Heart right ventricle (tissue), 16 donors: ENCODE measurements at regions not wholly inside any gene's neighbourhood (a gene's known extent, or its start where the extent isn't known, plus 50 kb on each side); places are given as distances from the start of the nearest gene placed in this dataset.
"Not testable (repeated sequence)": the region's sequence is repeated elsewhere in the genome, so short reads cannot be mapped to it uniquely, and the experiment has no call there.

ENCODE experiments used
- ATAC-seq, 8 donors: fragments of 200-7000 bp; cut with Tn5 transposase; one replicate each; pipeline ENCODE4 v1.9.1; 2020; ENCODE audit warnings: mild to moderate bottlenecking in 8 of 8, moderate library complexity in 8 of 8, moderate number of reproducible peaks in 1 of 8
- DNase-seq, 2 donors: peaks; one replicate each; pipeline ENCODE4 v3.0.0-alpha.2; 2020
- H3K27ac ChIP-seq, 10 donors: fragments of 200-600 bp; sonication (generic) in 2 of 10; one replicate each; pipeline versions ENCODE4 v1.5.0 to v1.8.0; 2020 to 2022; ENCODE audit warnings: mild to moderate bottlenecking in 3 of 10
- H3K27me3 ChIP-seq, 7 donors: fragments of 200-600 bp; one replicate each; pipeline ENCODE4 v1.8.0; 2021 to 2022; ENCODE audit warnings: mild to moderate bottlenecking in 2 of 7
- H3K36me3 ChIP-seq, 9 donors: fragments of 200-600 bp; sonication (generic) in 1 of 9; one replicate each; pipeline versions ENCODE4 v1.5.0 to v1.8.0; 2020 to 2022; ENCODE audit warnings: mild to moderate bottlenecking in 2 of 9
- H3K4me1 ChIP-seq, 9 donors: fragments of 200-600 bp; sonication (generic) in 1 of 9; one replicate each; pipeline versions ENCODE4 v1.5.0 to v1.8.0; 2020 to 2022; ENCODE audit warnings: mild to moderate bottlenecking in 4 of 9
- H3K4me3 ChIP-seq, 10 donors: fragments of 200-600 bp; sonication (generic) in 2 of 10; one replicate each; pipeline versions ENCODE4 v1.5.0 to v1.8.0; 2020 to 2022; ENCODE audit warnings: mild to moderate bottlenecking in 7 of 10, moderate library complexity in 2 of 10
- H3K9me3 ChIP-seq, 11 donors: fragments of 200-600 bp in 10 of 11; sonication (generic) in 2 of 11; one replicate each; pipeline versions ENCODE4 v1.5.0 to v1.8.0; 2013 to 2022; ENCODE audit warnings: mild to moderate bottlenecking in 2 of 11, control low read depth in 1 of 11, moderate library complexity in 1 of 11
- WGBS, 2 donors: extraction: QIAGEN DNeasy Blood & Tissue Kit; methylation state at CpG; one replicate each; pipeline ENCODE4 v1.1.7; 2013; ENCODE audit warnings: inconsistent platforms in 1 of 2; 5-methylcytosine and 5-hydroxymethylcytosine counted together
- intact Hi-C, 10 donors: fragments of 100-400 bp; cut with DNase I; formaldehyde crosslinking; loops; one replicate each; pipeline versions ENCODE4 v1.11.1 to v1.14.2; 2022
- donor health status: Arrhythmogenic right ventricular cardiomyopathy.
- donor health status: ischemic (EF 13 %, LVEDD 7.1; RV severe dilation, severe dysfunction).
- donor health status: healthy with polysubstance abuse.
- donor health status: DM: no; HTN: yes; CAD: no.
- donor health status: DM: no; HTN: no; CAD: no.
- donor health status: ischemic (EF 25% LVEDD 6.9; RV normal size, moderate dysfunction).
- donor health status: ischemic (EF 25% LVEDD 5.7; RV mildly dilated, moderate dysfunction).
- donor health status: healthy.
- donor health status: DM: yes; HTN: yes; CAD: no.
- donor health status: Ischemic cardiomyopathy.
- donor health status: ischemic (EF 35%, LVEDD 5.7; RV mildly dilated, moderate dysfunction).
- donor health status: nonischemic (EF 11% LVEDD 7.7; RV severe dilation, severe dysfunction).
- donor health status: DM: yes; HTN: yes; CAD: no.
- donor health status: PGD.
- donor health status: ischemic (EF 29% LVEDD 5.4; RV normal size, mild dysfunction).
- donor health status: nonischemic (EF 23%, LVEDD 6.1; RV moderate dilation, normal function).

DNA sequence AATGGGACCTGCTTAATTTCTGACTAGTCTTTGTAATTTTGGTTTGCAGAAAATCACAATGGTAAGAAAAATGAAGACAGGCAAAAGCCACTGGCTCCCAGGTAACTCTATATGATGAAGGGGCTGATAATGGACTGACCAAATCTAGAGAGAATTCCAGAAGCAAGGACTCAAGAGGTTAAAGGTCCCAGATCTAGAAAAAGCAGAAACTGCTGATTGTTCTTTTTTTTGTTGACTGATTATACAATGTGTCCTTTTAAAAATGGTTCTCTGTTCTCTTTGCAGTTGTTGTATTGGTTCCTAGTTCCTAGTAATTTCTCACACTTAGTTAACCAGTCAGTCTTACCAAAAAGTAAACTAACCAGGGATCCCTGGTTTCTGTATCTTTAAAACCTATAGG, 81.4 kb downstream of the PPIAL4C start:
- H3K27ac ChIP-seq, intact Hi-C loops, H3K27me3 ChIP-seq, H3K36me3 ChIP-seq, H3K9me3 ChIP-seq, H3K4me1 ChIP-seq, DNase-seq, ATAC-seq, H3K4me3 ChIP-seq: not testable (repeated sequence)

DNA sequence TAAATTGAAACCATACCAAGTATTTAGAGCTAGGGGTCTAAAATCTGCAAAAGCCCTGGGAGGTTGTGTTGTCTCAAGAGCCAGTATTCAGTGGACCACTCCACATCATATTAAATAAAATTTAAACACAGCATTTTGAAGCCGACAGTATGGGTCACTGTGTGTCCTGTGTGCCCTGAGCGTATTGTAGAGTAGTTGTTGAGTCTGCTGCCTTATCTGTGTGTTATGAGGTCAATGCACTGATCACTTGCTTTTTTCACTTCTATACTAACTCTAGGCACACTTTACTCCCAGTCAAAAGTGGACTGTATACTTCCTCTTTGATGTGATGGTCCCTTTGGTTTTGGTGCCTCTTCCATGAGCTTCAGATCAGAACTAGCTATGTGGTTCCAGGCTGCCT, 81.9 kb downstream of the PPIAL4C start:
- H3K27me3 ChIP-seq, H3K4me3 ChIP-seq, intact Hi-C loops, ATAC-seq, H3K27ac ChIP-seq, H3K36me3 ChIP-seq, H3K9me3 ChIP-seq, H3K4me1 ChIP-seq, DNase-seq: not testable (repeated sequence)
- WGBS, 2 donors: 87 to 90% methylated on average over 2 of the region's 2 CpGs

DNA sequence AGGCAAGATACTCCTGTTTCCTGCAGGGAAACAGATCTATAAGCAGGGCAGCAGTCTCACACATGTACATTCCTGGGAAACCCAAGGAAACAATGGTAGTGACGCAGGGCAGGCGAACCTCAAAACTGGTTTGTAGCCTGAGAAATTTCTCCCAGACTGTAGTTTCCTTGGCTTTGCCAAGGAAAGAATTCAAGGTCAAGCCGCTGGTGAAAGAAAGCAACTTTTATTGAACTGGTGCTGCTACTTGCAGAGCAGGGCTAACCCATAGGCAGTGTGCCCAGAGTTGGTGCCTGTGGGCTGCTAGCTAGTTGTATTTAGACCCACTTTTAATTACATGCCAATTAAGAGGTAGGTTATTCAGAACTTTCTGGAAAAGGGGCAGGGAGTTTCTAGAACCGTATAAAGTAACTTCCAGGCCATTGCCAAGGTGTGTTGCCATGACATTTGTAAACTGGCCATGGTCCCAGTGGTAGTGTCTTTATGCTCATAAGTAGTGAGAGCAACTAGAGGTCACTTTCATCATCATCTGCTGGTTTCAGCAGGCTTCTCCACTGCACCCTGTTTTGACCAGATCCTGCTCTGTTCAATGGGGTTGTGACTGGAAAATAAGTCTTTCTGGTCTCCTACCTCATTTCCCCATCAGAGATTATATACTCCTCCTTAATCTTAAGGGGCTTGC, 89.7 kb downstream of the PPIAL4C start:
- WGBS, 2 donors: 69 to 76% methylated on average over 4 of the region's 4 CpGs

DNA sequence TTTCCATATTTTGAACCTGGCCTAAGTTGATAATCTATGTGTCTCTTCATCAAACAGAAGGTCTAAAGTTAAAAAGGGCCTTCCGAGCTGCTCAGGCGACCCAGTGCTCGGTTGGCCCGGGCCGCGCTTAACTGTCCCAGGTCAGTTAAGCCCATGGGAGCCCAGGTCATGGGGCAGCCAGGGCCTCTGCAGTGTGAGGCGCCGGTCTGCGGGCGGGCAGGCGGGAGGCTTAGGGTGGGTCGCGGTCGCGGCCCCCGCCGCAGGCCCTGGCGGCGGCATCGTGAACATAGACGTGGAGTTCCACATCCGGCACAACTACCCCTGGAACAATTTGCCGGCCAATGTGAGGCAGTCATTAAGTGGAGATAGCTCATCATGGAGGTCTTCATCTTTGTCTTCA, 91.3 kb downstream of the PPIAL4C start:
- H3K27me3 ChIP-seq, H3K9me3 ChIP-seq, H3K36me3 ChIP-seq, intact Hi-C loops, DNase-seq, H3K4me3 ChIP-seq, ATAC-seq, H3K4me1 ChIP-seq, H3K27ac ChIP-seq: not testable (repeated sequence)
- WGBS, 2 donors: 97% methylated on average over 21 to 23 of the region's 23 CpGs

More for the DNA sequence above, 89.7 kb downstream of the PPIAL4C start:
- H3K27me3 ChIP-seq, H3K27ac ChIP-seq, H3K4me3 ChIP-seq, DNase-seq, H3K36me3 ChIP-seq, ATAC-seq, H3K9me3 ChIP-seq, intact Hi-C loops, H3K4me1 ChIP-seq: not testable (repeated sequence)

DNA sequence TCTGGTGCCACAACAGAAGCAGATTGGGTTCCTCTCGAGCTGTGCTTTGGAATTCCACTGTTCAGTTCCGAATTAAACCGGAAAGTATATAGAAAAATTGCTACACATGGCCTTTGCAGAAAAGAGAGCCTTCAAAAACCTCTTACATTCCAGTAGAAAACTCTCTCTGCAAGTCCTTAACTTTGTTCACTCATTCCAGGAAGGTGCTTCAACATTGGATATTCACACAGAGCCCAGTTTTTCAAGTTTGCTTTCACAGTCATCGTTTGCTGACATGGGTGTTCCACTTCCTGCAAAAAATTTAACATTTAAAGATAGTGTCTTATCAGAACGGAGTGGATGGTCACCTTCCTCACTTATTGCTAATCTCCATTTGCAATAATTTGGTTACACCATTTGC, 93.7 kb downstream of the PPIAL4C start:
- H3K9me3 ChIP-seq, H3K27me3 ChIP-seq, H3K4me1 ChIP-seq, H3K36me3 ChIP-seq, H3K4me3 ChIP-seq, ATAC-seq, intact Hi-C loops, H3K27ac ChIP-seq, DNase-seq: not testable (repeated sequence)
- WGBS, 2 donors: 59 to 69% methylated on average over 5 of the region's 5 CpGs

DNA sequence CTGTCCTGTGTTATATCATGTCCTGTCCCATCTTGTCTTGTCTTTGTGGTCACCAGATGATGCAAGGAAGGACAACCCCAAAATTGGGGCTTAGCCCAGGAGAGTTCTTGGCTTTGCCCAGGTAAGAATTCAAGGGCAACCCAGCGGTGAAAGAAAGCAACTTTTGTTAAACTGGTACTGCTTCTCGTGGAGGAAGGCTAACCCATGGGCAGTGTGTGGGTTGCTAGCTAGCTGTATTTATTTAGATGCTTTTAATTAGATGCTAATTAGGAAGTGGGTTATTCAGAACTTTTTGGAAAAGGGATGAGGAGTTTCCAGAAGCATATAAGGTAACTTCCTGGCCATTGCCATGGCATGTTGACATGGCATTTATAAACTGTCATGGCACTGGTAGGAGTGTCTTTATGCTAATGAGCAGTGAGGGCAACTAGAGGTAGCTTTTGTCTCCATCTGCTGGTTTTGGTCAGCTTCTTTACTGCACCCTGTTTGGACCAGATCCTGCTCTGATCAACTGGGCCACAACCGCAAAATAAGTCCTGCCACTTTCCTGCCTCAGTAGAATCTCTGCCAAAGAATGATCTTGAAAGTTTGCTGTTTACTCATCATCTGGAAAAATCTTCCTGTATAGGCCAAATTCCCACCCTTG, 95.8 kb upstream of the FCGR1A start:
- H3K4me3 ChIP-seq, H3K4me1 ChIP-seq, H3K27ac ChIP-seq, intact Hi-C loops, H3K9me3 ChIP-seq, H3K27me3 ChIP-seq, DNase-seq, H3K36me3 ChIP-seq: not testable (repeated sequence)
- peak in 1 of 8 donors; percentile 35 for ATAC-seq
- no CpG with 5 or more reads among the region's 3 CpGs for WGBS, 2 donors

DNA sequence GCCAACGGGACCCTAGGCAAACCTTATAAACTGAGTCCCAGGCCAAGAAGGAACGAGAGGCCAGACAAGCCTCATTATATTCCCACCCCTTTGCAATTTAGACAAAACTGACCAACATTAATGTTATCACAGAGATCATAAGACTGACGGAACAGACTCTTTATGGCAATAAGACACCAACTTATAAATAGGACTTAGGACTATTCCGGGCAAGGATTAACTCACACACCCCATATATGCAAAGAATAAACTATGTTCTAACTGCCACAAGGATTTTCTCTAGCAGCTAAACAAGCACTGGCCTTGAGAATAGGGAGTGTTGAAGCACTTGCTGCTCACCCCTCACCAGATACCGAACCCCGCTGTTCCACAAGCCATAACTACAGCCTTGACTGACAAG, 91.1 kb upstream of the FCGR1A start:
- H3K36me3 ChIP-seq, H3K4me1 ChIP-seq, H3K9me3 ChIP-seq, DNase-seq, H3K27ac ChIP-seq, intact Hi-C loops, H3K4me3 ChIP-seq, H3K27me3 ChIP-seq, ATAC-seq: not testable (repeated sequence)
- WGBS, 2 donors: 74 to 87% methylated on average over 4 of the region's 6 CpGs

DNA sequence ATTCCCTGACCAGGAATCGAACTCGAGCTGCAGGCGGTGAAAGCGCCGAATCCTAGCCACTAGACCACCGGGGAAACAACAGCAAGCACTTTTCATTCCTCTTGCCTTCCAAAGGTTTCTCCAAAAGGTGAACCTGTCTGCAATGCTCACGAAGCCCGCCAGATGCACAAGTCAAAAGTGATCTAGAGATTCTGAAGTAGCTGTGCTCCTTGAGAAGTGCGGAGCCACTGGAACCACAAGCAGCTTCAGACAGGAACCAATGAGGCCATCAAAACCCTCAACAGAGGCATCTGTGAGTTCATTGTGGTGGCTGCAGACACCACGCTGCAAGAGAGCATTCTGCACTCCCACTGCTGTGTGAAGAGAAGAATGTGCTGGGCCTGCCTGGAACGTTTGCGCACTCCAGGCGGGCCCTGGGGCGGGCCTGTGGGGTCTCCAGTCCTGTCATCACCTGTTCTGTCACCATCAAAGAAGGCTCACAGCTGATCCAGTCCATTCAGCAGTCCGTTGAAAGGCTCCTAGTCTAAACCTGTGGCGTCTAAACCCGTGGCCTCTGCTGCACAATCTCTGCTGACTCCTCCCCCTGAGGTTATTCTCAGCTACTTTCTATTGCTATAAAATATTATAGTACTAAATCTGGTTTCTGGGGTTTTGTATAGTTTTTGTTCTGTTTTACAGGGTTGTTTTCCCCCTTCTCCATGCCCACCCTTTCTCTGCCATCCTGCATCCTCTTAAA, 89.5 kb upstream of the FCGR1A start:
- not testable (repeated sequence) for ATAC-seq, DNase-seq
- 77 to 82% methylated on average over 13 to 14 of the region's 17 CpGs for WGBS, 2 donors

DNA sequence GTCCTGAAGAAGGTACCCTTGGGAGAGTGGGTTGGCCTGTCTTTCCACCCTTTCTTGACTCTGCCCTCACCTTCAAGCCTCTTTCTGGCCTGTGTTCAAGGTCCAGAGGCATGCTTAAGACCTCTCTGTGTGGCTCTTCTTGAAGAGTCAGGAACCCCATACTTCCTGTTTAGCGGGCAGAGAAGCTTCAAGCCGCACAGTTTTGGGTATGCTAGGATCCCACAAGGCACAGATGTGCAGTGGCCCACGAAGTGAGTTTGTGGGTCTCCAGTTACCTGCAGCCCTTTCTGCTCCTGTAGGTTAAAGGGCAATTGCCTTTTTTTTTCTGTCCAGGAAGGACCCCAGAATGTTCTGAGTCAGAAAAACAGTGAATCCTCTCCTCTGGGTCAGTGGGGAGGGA, 87.4 kb upstream of the FCGR1A start:
- H3K36me3 ChIP-seq, H3K27me3 ChIP-seq, H3K4me3 ChIP-seq, H3K4me1 ChIP-seq, ATAC-seq, intact Hi-C loops, DNase-seq, H3K9me3 ChIP-seq, H3K27ac ChIP-seq: not testable (repeated sequence)
- WGBS, 2 donors: 72 to 84% methylated on average over 2 of the region's 3 CpGs

More for the DNA sequence above, 89.5 kb upstream of the FCGR1A start:
- H3K4me1 ChIP-seq, H3K4me3 ChIP-seq, H3K36me3 ChIP-seq, intact Hi-C loops, H3K27ac ChIP-seq, H3K27me3 ChIP-seq, H3K9me3 ChIP-seq: not testable (repeated sequence)

DNA sequence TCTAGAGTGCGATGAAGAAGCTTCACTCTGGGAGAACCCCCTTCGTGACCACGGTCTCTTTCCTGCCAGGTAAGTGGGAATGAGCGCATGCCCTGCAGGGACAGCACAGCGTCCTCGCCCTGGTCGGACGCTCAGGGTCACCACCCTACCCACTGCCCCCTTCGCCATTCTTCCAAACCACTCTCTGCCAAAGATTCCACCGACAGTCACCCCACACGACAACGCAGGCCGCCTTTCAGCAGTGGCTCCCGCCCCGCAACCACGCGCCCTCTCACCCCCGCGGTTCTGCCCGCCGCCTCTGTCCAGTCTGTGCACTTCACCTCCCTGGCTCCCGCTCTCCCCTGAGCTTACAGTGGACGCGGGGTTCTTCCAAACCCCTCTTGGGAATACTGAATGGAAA, 82.3 kb upstream of the FCGR1A start:
- H3K36me3 ChIP-seq, DNase-seq, H3K9me3 ChIP-seq, H3K27me3 ChIP-seq, H3K4me3 ChIP-seq, H3K4me1 ChIP-seq, H3K27ac ChIP-seq, intact Hi-C loops, ATAC-seq: not testable (repeated sequence)
- 7 to 8% methylated on average over 15 to 18 of the region's 24 CpGs for WGBS, 2 donors

DNA sequence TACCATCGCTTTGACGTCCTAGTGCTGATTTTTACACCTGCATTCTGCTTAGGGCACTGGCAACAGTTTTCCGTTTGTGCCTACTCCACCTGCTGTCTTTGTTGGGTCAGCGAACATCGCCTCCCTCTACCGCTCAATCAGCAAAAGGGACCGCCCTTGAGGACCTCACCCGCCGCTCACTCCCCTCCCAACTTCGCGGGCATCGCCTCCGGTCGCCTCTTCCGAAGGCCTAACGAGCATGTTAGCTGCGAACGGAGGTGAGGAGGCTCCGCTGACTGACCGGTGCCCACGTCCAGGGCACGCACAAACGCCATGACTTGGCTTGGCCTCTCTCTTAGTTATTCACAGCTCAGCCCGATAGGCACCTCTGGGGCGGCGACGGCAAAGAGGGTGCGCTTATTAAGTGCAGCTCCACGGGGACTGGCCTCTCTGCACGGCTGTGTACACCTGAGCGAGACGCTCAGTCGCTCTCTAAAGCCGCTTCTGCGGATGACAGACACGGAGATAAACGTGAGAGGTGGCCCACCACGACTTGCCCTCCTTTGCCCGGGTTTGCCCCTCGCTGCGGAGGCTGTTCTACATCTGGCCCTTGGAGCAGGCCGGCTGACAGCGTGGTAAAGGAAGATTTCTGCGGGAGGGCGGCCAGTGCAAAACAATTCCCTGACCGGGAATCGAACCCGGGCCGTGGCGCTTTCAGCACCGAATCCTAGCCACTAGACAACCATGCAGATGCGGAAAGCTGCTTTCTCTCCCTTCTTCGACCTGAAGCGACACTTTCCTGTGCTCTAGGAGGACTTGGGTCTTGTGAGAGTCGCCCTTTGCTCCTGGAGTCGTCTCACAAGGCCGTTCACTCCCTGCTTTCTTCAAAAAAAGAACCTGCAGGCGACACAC, 81.6 kb upstream of the FCGR1A start:
- H3K27ac ChIP-seq, H3K9me3 ChIP-seq, H3K4me3 ChIP-seq, H3K36me3 ChIP-seq, ATAC-seq, DNase-seq, H3K27me3 ChIP-seq, intact Hi-C loops, H3K4me1 ChIP-seq: not testable (repeated sequence)
- WGBS, 2 donors: no CpG with 5 or more reads among the region's 58 CpGs
